ENCODE measurements at regions not wholly inside any gene's neighbourhood (a gene's known extent, or its start where the extent isn't known, plus 50 kb on each side); places are given as distances from the start of the nearest gene placed in this dataset.

- no peak for DNase-seq
Measured at GRCh38 chr16:26729951-26730541, 336.7 kb upstream of the C16orf82 start.

GRCh38 chr16:26731729-26732128, 335.0 kb upstream of the C16orf82 start:
- DNase-seq = no peak

- no peak for DNase-seq
Measured at GRCh38 chr16:26733710-26734109, 333.0 kb upstream of the C16orf82 start.

- no peak for DNase-seq
Measured at GRCh38 chr16:26735521-26735920, 331.2 kb upstream of the C16orf82 start.

GRCh38 chr16:26736084-26736483, 330.6 kb upstream of the C16orf82 start:
- no peak for DNase-seq

- DNase-seq = no peak
Measured at GRCh38 chr16:26740771-26741170, 326.0 kb upstream of the C16orf82 start.

GRCh38 chr16:26742040-26742439, 324.7 kb upstream of the C16orf82 start:
- no peak for DNase-seq

- no peak for DNase-seq
Measured at GRCh38 chr16:26744430-26744829, 322.3 kb upstream of the C16orf82 start.

- DNase-seq = no peak
Measured at GRCh38 chr16:26747760-26748159, 319.0 kb upstream of the C16orf82 start.

GRCh38 chr16:26749072-26749471, 317.7 kb upstream of the C16orf82 start:
- no peak for DNase-seq

- no peak for DNase-seq
Measured at GRCh38 chr16:26752166-26752565, 314.6 kb upstream of the C16orf82 start.

- DNase-seq = no peak
Measured at GRCh38 chr16:26756633-26757032, 310.1 kb upstream of the C16orf82 start.

GRCh38 chr16:26762594-26762993, 304.1 kb upstream of the C16orf82 start:
- no peak for DNase-seq

GRCh38 chr16:26765087-26765486, 301.6 kb upstream of the C16orf82 start:
- DNase-seq = no peak

- no peak for DNase-seq
Measured at GRCh38 chr16:26768385-26769010, 298.2 kb upstream of the C16orf82 start.

- DNase-seq = no peak
Measured at GRCh38 chr16:26770547-26770946, 296.2 kb upstream of the C16orf82 start.

GRCh38 chr16:26772503-26772902, 294.2 kb upstream of the C16orf82 start:
- no peak for DNase-seq

GRCh38 chr16:26777821-26778220, 288.9 kb upstream of the C16orf82 start:
- DNase-seq = no peak

- no peak for DNase-seq
Measured at GRCh38 chr16:26787924-26788323, 278.8 kb upstream of the C16orf82 start.

GRCh38 chr16:26791169-26791568, 275.6 kb upstream of the C16orf82 start:
- no peak for DNase-seq

GRCh38 chr16:26795184-26795583, 271.5 kb upstream of the C16orf82 start:
- DNase-seq = no peak

GRCh38 chr16:26801628-26802027, 265.1 kb upstream of the C16orf82 start:
- no peak for DNase-seq

- no peak for DNase-seq
Measured at GRCh38 chr16:26802440-26802839, 264.3 kb upstream of the C16orf82 start.

GRCh38 chr16:26802965-26803364, 263.8 kb upstream of the C16orf82 start:
- DNase-seq = no peak

GRCh38 chr16:26806657-26807056, 260.1 kb upstream of the C16orf82 start:
- DNase-seq = no peak
